CD4-positive, alpha-beta T cell treated with Interleukin-2 at 100 ng/mL for 4 hours (primary cell): ENCODE measurements at regions not wholly inside any gene's neighbourhood (a gene's known extent, or its start where the extent isn't known, plus 50 kb on each side); places are given as distances from the start of the nearest gene placed in this dataset.
"Not testable (repeated sequence)": the region's sequence is repeated elsewhere in the genome, so short reads cannot be mapped to it uniquely, and the experiment has no call there.

ENCODE experiments used
- DNase-seq: peaks from one replicate; pipeline ENCODE4 v3.0.0-alpha.2; 2020; ENCODE audit warnings: low spot score

GRCh38 chr6:68144667-68145066 lies 490.4 kb upstream of the ADGRB3 start:
- no peak for DNase-seq

DNA sequence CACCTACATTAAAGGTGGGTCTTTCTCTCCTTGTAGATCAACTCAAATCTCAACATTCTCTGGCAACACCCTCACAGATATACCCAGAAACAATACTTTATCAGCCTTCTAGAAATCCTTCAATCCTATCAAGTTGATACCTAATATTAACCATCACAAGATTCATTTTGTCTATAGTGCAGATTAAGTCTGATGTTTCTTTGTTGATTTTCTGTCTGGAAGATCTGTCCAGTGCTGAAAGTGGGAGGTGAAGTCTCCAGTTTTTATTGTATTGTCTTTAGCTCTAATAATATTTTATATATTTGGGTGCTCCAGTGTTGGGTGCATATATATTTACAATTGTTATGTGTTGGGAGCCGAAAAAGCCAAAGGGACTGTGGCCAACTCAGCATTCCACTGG lies 493.9 kb upstream of the ADGRB3 start:
- no peak for DNase-seq

DNA sequence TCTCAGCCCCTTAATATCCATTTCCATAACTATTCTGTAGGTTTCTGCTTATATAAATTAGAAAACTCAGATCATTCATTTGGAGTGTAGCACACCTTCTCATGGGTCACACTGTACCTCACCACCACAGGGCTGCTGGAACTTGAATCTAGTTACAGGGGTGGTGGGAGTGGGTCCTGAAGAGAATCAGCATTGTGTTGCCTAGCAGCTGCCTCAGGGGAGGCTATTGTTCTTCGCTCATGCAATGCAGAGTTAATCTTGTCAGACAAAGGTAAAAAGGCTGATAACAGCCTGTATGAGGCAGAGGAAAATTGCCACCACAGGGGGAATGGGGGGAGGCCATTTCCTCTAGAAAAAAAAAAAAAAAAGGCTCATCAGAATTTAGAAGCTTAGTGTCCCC lies 496.0 kb upstream of the ADGRB3 start:
- no peak for DNase-seq

DNA sequence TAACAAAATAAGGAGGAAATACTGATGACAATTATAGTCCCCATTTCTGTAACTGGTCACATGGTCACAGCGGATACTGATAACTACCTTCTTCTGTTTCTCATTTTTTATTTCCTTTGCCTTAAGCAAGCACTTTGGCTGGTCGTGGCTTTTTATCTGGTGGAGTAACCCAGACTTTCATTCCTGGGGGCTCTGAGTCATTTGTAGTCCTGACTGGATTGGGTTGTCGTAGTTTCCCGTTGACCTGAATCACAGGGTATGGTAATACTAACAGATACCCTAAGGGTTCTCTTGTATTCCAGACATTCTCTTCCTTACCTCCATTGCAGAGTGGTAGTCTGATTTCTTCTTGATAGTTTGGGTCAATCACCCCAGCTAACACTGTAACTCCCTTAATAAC lies 500.3 kb upstream of the ADGRB3 start:
- no peak for DNase-seq

DNA sequence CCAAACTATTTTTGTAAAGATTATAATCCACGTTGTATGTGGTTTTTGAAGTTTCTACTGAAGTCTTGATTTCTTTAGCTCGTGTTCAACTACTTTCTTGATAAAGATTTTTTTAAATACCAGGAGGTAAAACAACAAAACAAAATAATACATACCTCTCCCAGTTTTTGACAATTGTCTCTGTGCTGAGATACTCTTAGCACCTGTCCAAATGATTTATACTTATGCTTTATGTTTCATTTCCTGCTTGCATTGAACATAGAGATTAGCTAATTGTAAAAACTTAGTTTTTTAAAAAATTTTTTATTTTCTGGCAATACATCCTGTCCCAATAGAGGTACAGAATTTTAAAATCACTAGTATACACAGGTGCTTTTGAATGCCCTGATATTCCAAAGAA lies 506.9 kb upstream of the ADGRB3 start:
- DNase-seq: no peak

- no peak for DNase-seq
Measured at GRCh38 chr6:68127074-68127473, 508.0 kb upstream of the ADGRB3 start.

DNA sequence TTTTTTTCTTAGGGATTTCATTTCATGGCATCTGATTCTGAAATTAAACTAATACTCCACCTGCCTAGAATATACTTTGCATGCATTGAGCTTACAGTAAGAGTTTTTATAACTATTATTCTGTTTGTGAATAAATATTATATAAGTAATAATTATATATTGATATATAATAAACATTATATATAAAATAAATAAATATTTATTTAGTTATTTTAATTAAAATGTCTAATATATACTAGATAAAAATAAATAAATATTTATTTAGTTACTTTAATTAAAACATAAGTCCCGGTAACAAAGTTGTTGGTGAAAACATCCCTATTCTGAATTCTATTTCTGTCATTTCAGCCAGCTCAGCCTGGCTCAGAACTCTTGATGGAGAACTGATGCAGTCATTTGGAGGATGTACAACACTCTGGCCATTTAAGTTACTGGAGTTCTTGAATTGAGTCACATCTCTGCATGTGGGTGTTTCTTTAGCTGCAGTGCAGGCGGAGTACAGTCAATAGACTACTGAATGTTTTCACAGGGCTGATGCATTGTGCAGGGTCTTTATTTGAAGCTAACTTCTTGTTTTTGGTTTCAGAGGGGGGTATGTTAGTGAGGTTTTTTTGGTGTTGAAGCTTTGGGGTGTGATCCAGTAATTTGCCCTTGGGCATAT lies 508.9 kb upstream of the ADGRB3 start:
- DNase-seq: no peak

GRCh38 chr6:68122975-68123374 lies 512.1 kb upstream of the ADGRB3 start:
- not testable (repeated sequence) for DNase-seq

DNA sequence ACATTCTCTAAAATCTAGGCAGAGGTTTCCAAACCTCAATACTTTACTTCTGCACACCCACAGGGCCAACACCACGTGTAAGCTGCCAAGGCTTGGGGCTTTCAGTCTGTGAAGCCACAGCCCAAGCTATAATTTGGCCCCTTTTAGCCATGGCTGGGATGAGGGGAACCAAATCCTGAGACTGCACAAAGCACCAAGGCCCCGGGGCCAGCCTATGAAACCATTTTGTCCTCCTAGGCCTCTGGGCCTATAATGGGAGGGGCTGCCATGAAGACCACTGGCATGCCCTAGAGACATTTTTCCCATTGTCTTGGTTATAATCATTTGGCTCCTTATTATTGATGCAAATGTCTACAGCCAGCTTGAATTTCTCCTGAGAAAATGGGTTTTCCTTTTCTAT lies 513.0 kb upstream of the ADGRB3 start:
- DNase-seq: no peak

DNA sequence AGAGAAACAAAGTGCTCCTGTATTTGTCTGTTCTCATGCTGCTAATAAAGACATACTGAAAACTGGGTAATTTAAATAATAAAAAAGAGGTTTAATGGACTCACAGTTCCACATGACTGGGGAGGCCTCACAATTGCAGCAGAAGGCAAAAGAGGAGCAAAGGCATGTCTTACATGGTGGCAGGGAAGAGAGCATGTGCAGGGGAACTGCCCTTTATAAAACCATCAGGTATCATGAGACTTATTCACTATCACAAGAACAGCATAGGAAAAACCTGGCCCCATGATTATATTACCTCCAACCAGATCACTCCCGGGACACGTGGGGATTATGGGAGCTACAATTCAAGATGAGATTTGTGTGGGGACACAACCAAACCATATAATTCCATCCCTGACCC lies 514.1 kb upstream of the ADGRB3 start:
- DNase-seq: not testable (repeated sequence)

DNA sequence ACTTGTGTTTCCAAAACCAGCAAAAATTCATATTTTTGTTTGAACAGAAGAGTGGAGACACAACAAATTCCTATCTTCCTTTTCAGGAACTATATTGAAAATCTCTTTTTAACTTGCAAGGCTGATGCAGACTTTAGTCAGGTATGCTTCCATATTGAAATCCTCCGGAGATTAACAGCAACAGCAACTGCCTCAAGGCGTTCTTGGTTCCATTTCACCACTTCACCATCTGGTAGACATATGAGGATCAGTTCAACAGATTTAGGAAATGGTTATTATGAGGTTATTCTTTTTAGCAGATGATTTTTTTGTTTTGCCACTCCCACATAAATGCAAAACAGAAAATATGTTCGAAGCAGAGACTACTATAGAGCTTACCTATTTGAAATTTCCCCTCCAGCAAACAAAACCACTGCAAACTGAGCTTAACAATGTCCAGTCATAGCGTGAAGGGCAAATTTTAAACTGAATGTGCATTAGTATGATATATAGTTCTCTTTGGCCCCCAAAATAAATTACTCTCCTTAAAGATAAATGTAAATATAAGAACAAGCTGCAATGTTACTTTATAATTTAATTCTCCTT lies 520.5 kb upstream of the ADGRB3 start:
- DNase-seq: no peak

DNA sequence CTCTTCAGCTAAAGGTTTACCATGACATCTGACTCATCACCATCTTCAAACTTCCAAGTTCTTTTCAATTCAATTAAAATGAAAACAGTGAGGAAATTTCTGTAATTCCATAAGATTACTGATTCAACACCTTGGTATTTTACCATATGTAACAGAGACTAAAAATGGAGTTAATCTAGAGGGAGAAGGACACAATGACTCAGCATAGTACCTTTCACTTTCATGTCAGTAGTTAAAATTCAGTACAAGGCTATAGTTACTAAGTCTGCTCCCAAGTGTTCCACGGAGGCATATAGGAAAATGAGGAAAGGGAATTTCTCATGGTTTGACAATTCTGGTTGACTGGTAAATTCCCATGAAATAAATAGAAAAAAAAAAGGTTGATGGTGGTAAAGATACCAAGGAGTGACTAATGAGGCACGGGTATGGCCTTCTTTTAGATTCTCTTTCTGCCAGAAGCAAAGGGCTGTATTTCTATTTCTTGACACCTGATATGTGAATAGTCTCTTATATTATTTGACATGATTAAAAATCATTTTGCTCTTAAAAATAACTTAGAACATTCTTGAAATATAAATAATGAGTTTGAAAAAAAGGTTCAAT lies 526.7 kb upstream of the ADGRB3 start:
- DNase-seq: no peak

- DNase-seq: no peak
Measured at GRCh38 chr6:68094070-68094469, 541.0 kb upstream of the ADGRB3 start.

DNA sequence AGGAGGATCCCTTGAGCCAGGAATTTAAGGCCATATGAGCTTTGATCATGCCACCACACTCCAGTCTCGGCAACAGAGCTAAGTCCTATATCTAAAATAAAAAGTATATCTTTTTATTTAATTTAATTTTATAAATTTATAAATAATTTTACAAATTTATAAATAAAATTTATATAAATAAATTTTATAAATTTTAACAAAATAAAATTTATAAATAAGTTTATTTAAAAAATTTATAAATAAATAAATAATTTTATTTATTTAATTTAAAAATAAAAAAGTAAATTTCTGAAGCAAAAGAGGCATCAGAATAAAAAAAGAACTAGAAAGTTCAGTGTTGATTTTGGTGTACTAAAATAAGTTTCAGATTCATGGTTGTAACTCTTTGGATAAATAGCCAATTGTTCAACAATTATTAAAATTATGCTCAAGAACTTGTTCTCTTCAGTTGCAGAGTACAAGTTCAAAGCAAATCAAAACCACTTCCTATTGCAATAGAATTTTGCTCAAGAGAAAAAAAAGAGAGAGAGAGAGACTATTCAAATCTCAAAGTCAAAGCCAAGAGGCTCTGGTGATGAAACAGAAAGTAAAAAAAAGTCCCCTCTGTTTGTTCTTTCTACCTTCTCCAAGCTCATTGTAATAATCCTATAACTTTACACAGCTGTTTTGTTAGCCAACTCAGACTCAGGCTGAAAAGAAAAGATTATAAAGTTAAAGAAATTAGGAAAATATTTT lies 547.5 kb upstream of the ADGRB3 start:
- no peak for DNase-seq

- DNase-seq: no peak
Measured at GRCh38 chr6:68086199-68086598, 548.9 kb upstream of the ADGRB3 start.

- DNase-seq: not testable (repeated sequence)
Measured at GRCh38 chr6:68085599-68085998, 549.5 kb upstream of the ADGRB3 start.

DNA sequence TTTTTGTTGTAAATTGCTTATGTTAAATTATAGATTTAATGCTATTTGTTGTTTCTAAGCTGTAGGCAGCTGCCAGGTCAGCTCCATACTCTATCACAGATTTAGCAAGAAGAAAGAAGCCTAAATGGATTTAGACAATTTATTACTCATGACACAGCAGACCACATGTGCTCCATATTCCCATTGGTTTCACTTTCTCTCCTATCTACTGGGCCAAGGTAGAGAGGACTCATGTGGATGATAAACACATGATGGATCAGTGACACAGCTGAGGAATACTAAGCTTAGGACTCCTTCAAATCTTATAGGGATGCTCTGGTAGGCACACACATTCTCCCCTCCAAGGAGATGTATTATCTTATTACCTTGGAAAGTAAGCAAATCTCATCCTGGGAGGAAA lies 553.0 kb upstream of the ADGRB3 start:
- DNase-seq: no peak

GRCh38 chr6:68080074-68080473 lies 555.0 kb upstream of the ADGRB3 start:
- no peak for DNase-seq

GRCh38 chr6:68077661-68078060 lies 557.4 kb upstream of the ADGRB3 start:
- no peak for DNase-seq

GRCh38 chr6:68071740-68072139 lies 563.3 kb upstream of the ADGRB3 start:
- no peak for DNase-seq

DNA sequence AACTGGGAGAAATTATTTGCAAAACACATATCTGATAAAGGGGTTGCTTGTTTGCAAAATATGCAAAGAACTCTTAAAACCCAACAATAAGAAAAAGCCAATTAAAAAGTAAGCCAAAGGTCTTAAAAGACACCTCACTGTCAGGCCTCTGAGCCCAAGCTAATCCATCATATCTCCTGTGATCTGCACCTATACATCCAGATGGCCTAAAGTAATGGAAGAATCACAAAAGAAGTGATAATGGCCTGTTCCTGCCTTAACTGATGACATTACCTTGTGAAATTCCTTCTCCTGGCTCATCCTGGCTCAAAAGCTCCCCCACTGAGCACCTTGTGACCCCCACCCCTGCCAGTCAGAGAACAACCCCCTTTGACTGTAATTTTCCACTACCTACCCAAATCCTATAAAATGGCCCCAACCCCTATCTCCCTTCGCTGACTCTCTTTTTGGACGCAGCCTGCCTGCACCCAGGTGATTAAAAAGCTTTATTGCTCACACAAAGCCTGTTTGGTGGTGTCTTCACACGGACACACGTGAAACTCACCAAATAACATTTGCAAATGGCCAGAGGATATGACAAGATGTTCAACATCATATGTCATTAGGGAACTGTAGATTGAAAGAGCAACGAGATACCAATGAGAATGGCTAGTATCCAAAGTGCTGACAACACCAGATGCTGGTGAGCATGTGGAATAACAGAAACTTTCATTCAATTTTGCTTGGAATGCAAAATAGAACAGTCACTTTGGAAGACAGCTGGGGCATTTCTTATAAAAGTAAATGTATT lies 565.0 kb upstream of the ADGRB3 start:
- no peak for DNase-seq

- no peak for DNase-seq
Measured at GRCh38 chr6:68059899-68060298, 575.2 kb upstream of the ADGRB3 start.
